Astrocyte (in vitro differentiated cells and primary cell): ENCODE measurements at regions not wholly inside any gene's neighbourhood (a gene's known extent, or its start where the extent isn't known, plus 50 kb on each side); places are given as distances from the start of the nearest gene placed in this dataset.

Source experiments
- DNase-seq: peaks from one replicate; pipeline ENCODE4 v3.0.0-alpha.2; 2010; ENCODE audit warnings: low read depth
- FAIRE-seq: peaks from 2 replicates; lab custom pipeline; 2011; peaks lifted over from hg19 to GRCh38; lab: Jason Lieb, UNC
- H2AFZ ChIP-seq: 2 replicates; pipeline ENCODE4 v1.6.0; 2012; ENCODE audit warnings: low read depth, low read length, inconsistent platforms
- H3K27ac ChIP-seq: 2 replicates; pipeline ENCODE4 v1.5.1; 2011; ENCODE audit warnings: low read depth, low read length, inconsistent platforms
- H3K27me3 ChIP-seq: 2 replicates; pipeline ENCODE4 v1.6.0; 2011; ENCODE audit warnings: low read length, inconsistent platforms; ENCODE audit not compliant: insufficient read depth
- H3K36me3 ChIP-seq: 2 replicates; pipeline ENCODE4 v1.5.1; 2011; ENCODE audit warnings: low read length, inconsistent platforms; ENCODE audit not compliant: insufficient read depth
- H3K4me1 ChIP-seq: 2 replicates; pipeline ENCODE4 v1.5.1; 2011; ENCODE audit warnings: low read length, inconsistent platforms; ENCODE audit not compliant: insufficient read depth
- H3K4me2 ChIP-seq: 2 replicates; pipeline ENCODE4 v1.6.0; 2012; ENCODE audit warnings: low read length, inconsistent platforms
- H3K4me3 ChIP-seq: 2 replicates; pipeline ENCODE4 v1.5.1; 2011; ENCODE audit warnings: low read depth, mild to moderate bottlenecking, low read length, inconsistent platforms; ENCODE audit not compliant: insufficient read depth
- H3K79me2 ChIP-seq: 2 replicates; pipeline ENCODE4 v1.6.0; 2012; ENCODE audit warnings: mild to moderate bottlenecking, low read length, inconsistent platforms; ENCODE audit not compliant: insufficient read depth
- H3K9ac ChIP-seq: 2 replicates; pipeline ENCODE4 v1.6.0; 2012; ENCODE audit warnings: mild to moderate bottlenecking, low read length, inconsistent platforms
- H3K9me3 ChIP-seq: 2 replicates; pipeline ENCODE4 v1.5.1; 2012; ENCODE audit warnings: low read depth, mild to moderate bottlenecking, low read length, inconsistent platforms; ENCODE audit not compliant: insufficient read depth
- H4K20me1 ChIP-seq: 2 replicates; pipeline ENCODE4 v1.6.0; 2012; ENCODE audit warnings: low read length, inconsistent platforms; ENCODE audit not compliant: insufficient read depth
- H3K27ac Mint-ChIP-seq: one replicate; pipeline ENCODE4 v1.8.0; 2021; ENCODE audit warnings: mild to moderate bottlenecking, mixed read lengths; ENCODE audit not compliant: unreplicated experiment
- H3K27me3 Mint-ChIP-seq: one replicate; pipeline ENCODE4 v1.8.0; 2021; ENCODE audit warnings: low read depth, mixed read lengths; ENCODE audit not compliant: unreplicated experiment
- H3K36me3 Mint-ChIP-seq: one replicate; pipeline ENCODE4 v1.8.0; 2021; ENCODE audit warnings: low read depth, mixed read lengths; ENCODE audit not compliant: unreplicated experiment
- H3K4me1 Mint-ChIP-seq: one replicate; pipeline ENCODE4 v1.8.0; 2021; ENCODE audit warnings: low read depth, mixed read lengths; ENCODE audit not compliant: unreplicated experiment
- H3K4me3 Mint-ChIP-seq: one replicate; pipeline ENCODE4 v1.8.0; 2021; ENCODE audit warnings: mild to moderate bottlenecking, moderate library complexity, mixed read lengths; ENCODE audit not compliant: unreplicated experiment
- H3K9me3 Mint-ChIP-seq: one replicate; pipeline ENCODE4 v1.8.0; 2021; ENCODE audit warnings: mild to moderate bottlenecking, mixed read lengths; ENCODE audit not compliant: unreplicated experiment
- CTCF ChIP-seq: IDR thresholded peaks from 2 replicates; pipeline ENCODE4 v1.5.1; 2011; ENCODE audit warnings: low read depth, mild to moderate bottlenecking, inconsistent platforms, low read length, moderate library complexity; ENCODE audit not compliant: insufficient read depth
- EZH2 ChIP-seq: IDR thresholded peaks from 2 replicates; pipeline ENCODE4 v1.6.1; 2012; ENCODE audit warnings: mild to moderate bottlenecking, low read length, inconsistent platforms; ENCODE audit not compliant: insufficient read depth

GRCh38 chr2:8103085-8103708 lies 578.7 kb upstream of the ID2 start:
- Histone ChIP-seq H3K79me2 (no peaks in the 10 kb centered on the region), H3K9me3 (no peaks in the 10 kb centered on the region), H3K36me3 (no peaks in the 10 kb centered on the region), H3K4me1 (no peaks in the 10 kb centered on the region), H3K27me3 (no peaks in the 10 kb centered on the region), H2AFZ (no peak overlapping the region), H3K27ac (no peak overlapping the region), H3K4me2 (no peak overlapping the region), H3K9ac (no peak overlapping the region), H3K4me3 (no peak overlapping the region), H4K20me1 (no peaks in the 10 kb centered on the region)
- Mint-ChIP-seq H3K27ac (no peak overlapping the region), H3K4me1 (no peaks in the 10 kb centered on the region), H3K4me3 (no peak overlapping the region), H3K9me3 (peaks cover 2% of the 10 kb centered on the region), H3K27me3 (peaks cover 3% of the 10 kb centered on the region), H3K36me3 (no peaks in the 10 kb centered on the region)
- FAIRE-seq, result no peak
- TF ChIP-seq CTCF, result no peak
- no peak for DNase-seq

GRCh38 chr2:8107150-8107549 lies 574.7 kb upstream of the ID2 start:
- Mint-ChIP-seq H3K4me1 (no peaks in the 10 kb centered on the region), H3K9me3 (no peaks in the 10 kb centered on the region), H3K27ac (no peak overlapping the region), H3K36me3 (no peaks in the 10 kb centered on the region), H3K4me3 (no peak overlapping the region), H3K27me3 (peaks cover 7% of the 10 kb centered on the region)
- H3K9me3 ChIP-seq, result no peaks in the 10 kb centered on the region
- H3K4me2 ChIP-seq, result no peak overlapping the region
- H3K27me3 ChIP-seq, result no peaks in the 10 kb centered on the region
- H3K4me1 ChIP-seq, result no peaks in the 10 kb centered on the region
- no peaks in the 10 kb centered on the region for H3K79me2 ChIP-seq
- TF ChIP-seq EZH2 (no peak), CTCF (no peak)
- DNase-seq, result no peak
- H4K20me1 ChIP-seq, result no peaks in the 10 kb centered on the region
- H2AFZ ChIP-seq, result no peak overlapping the region
- no peak for FAIRE-seq
- H3K27ac ChIP-seq, result no peak overlapping the region
- no peak overlapping the region for H3K4me3 ChIP-seq
- no peaks in the 10 kb centered on the region for H3K36me3 ChIP-seq
- no peak overlapping the region for H3K9ac ChIP-seq

- DNase-seq, result no peak
- H3K4me3 ChIP-seq, result no peak overlapping the region
- Mint-ChIP-seq H3K4me1 (no peaks in the 10 kb centered on the region), H3K36me3 (no peaks in the 10 kb centered on the region), H3K27me3 (peaks cover 7% of the 10 kb centered on the region), H3K9me3 (no peaks in the 10 kb centered on the region), H3K4me3 (no peak overlapping the region), H3K27ac (no peak overlapping the region)
- no peak for FAIRE-seq
- no peaks in the 10 kb centered on the region for H3K79me2 ChIP-seq
- H3K9me3 ChIP-seq, result no peaks in the 10 kb centered on the region
- H3K27me3 ChIP-seq, result no peaks in the 10 kb centered on the region
- no peak overlapping the region for H3K4me2 ChIP-seq
- no peak overlapping the region for H3K9ac ChIP-seq
- no peak overlapping the region for H2AFZ ChIP-seq
- TF ChIP-seq CTCF (no peak), EZH2 (no peak)
- H4K20me1 ChIP-seq, result no peaks in the 10 kb centered on the region
- no peaks in the 10 kb centered on the region for H3K36me3 ChIP-seq
- H3K27ac ChIP-seq, result no peak overlapping the region
- no peaks in the 10 kb centered on the region for H3K4me1 ChIP-seq
Observed at GRCh38 chr2:8107621-8108378, 574.1 kb upstream of the ID2 start.
